Upper lobe of left lung (tissue), 4 donors: ENCODE measurements at regions not wholly inside any gene's neighbourhood (a gene's known extent, or its start where the extent isn't known, plus 50 kb on each side); places are given as distances from the start of the nearest gene placed in this dataset.

Source experiments
- EP300 ChIP-seq, 4 donors: sonication (generic); formaldehyde crosslinking; IDR thresholded peaks; one replicate each; pipeline ENCODE4 v1.5.1; 2017; ENCODE audit warnings: antibody characterized with exemption in 4 of 4, control low read depth in 2 of 4
- TF ChIP-seq, protein P1 (sequence below), 6 experiments: fragments of 450-650 bp in 4 of 6; fragments of 200-600 bp in 2 of 6; sonication (generic) in 2 of 6; IDR thresholded peaks; one replicate each; pipeline ENCODE4 v1.5.1; 2016 to 2019; ENCODE audit warnings: antibody characterized with exemption in 6 of 6

DNA sequence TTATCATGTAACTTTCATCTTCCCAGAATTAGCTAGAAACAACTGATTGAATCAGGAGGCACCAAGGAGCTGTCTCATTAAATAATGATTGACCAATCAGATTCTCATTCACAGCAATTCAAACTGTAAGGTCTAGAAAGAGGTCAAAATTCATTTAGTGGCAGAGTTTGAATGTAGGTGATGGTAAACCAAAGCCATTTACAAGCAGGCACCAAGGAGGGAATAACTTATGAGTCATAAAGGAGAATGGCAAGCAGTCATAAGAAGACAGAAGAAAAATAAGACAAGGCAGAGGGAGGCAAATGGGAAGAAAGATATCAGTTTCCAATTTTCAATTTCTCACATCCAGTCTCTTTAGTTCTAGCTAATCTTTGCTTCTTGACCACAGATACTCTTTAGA is 52.9 kb upstream of the DEFB112 start:
- TF ChIP-seq EP300 (IDR thresholded peaks at IDR 0.05): no peak
- TF ChIP-seq, protein P1, sequence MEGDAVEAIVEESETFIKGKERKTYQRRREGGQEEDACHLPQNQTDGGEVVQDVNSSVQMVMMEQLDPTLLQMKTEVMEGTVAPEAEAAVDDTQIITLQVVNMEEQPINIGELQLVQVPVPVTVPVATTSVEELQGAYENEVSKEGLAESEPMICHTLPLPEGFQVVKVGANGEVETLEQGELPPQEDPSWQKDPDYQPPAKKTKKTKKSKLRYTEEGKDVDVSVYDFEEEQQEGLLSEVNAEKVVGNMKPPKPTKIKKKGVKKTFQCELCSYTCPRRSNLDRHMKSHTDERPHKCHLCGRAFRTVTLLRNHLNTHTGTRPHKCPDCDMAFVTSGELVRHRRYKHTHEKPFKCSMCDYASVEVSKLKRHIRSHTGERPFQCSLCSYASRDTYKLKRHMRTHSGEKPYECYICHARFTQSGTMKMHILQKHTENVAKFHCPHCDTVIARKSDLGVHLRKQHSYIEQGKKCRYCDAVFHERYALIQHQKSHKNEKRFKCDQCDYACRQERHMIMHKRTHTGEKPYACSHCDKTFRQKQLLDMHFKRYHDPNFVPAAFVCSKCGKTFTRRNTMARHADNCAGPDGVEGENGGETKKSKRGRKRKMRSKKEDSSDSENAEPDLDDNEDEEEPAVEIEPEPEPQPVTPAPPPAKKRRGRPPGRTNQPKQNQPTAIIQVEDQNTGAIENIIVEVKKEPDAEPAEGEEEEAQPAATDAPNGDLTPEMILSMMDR (IDR thresholded peaks at IDR 0.05): no peak
